OCI-LY1 (cell line): ENCODE measurements at regions not wholly inside any gene's neighbourhood (a gene's known extent, or its start where the extent isn't known, plus 50 kb on each side); places are given as distances from the start of the nearest gene placed in this dataset.

Experiments
- CTCF ChIP-seq: fragments of 200-600 bp; sonication (generic), shearing (Covaris generic); IDR thresholded peaks from 2 replicates; pipeline ENCODE4 v1.5.1; 2017; ENCODE audit warnings: mild to moderate bottlenecking, antibody characterized with exemption, low read length, moderate library complexity, mixed read lengths
- EZH2 ChIP-seq: fragments of 200-600 bp; sonication (generic), shearing (Covaris generic); IDR thresholded peaks from 2 replicates; pipeline ENCODE4 v1.8.0; 2017; ENCODE audit warnings: borderline replicate concordance, mixed run types, mild to moderate bottlenecking, antibody characterized with exemption, low read length, moderate library complexity, mixed read lengths

GRCh38 chr16:51549836-51550235 lies 398.8 kb upstream of the SALL1 start:
- TF ChIP-seq CTCF (no peak), EZH2 (no peak)
